ENCODE measurements at regions not wholly inside any gene's neighbourhood (a gene's known extent, or its start where the extent isn't known, plus 50 kb on each side); places are given as distances from the start of the nearest gene placed in this dataset.
A peak's percentile ranks its signal among the peaks of the same experiment; 100 is the strongest.
"Not testable (repeated sequence)": the region's sequence is repeated elsewhere in the genome, so short reads cannot be mapped to it uniquely, and the experiment has no call there.

- Histone ChIP-seq H3K27ac (no peak overlapping the region), H3K36me3 (ENCODE audit: low read depth, missing control alignments) (no peaks in the 10 kb centered on the region), H3K27me3 (no peaks in the 10 kb centered on the region), H3K4me3 (no peak overlapping the region), H3K4me1 (peaks cover 14% of the 10 kb centered on the region), H3K9me3 (no peaks in the 10 kb centered on the region)
- no peak for DNase-seq
- intact Hi-C loops (cut with DNase I; ENCODE audit: low total_unique reads), result no loop called here
- WGBS, 2 donors, result 89 to 96% methylated on average over 6 of the region's 6 CpGs
- TF ChIP-seq POLR2A (IDR thresholded peaks at IDR 0.05) (no peak), CTCF (IDR thresholded peaks at IDR 0.05) (no peak)
Measured at GRCh38 chr11:115608976-115609375, 104.8 kb upstream of the CADM1 start.

GRCh38 chr11:115607621-115608221, 103.5 kb upstream of the CADM1 start:
- 49 to 51% methylated on average over 8 to 13 of the region's 13 CpGs for WGBS, 2 donors
- intact Hi-C loops (cut with DNase I; ENCODE audit: low total_unique reads), result no loop called here
- no peak overlapping the region for H3K4me3 ChIP-seq

GRCh38 chr11:115606498-115607220, 102.4 kb upstream of the CADM1 start:
- H3K4me1 ChIP-seq, result peaks cover 14% of the 10 kb centered on the region
- TF ChIP-seq POLR2A (IDR thresholded peaks at IDR 0.05), result no peak
- intact Hi-C loops (cut with DNase I; ENCODE audit: low total_unique reads), result no loop called here
- no peaks in the 10 kb centered on the region for H3K36me3 ChIP-seq (ENCODE audit: low read depth, missing control alignments)
- no peak overlapping the region for H3K4me3 ChIP-seq
- H3K27ac ChIP-seq, result no peak overlapping the region
- H3K27me3 ChIP-seq, result no peaks in the 10 kb centered on the region
- 51% methylated on average over 11 of the region's 11 CpGs for WGBS, 2 donors
- DNase-seq, result peak; percentile 76
- no peaks in the 10 kb centered on the region for H3K9me3 ChIP-seq

More at GRCh38 chr11:115607621-115608221, 103.5 kb upstream of the CADM1 start:
- H3K36me3 ChIP-seq (ENCODE audit: low read depth, missing control alignments), result no peaks in the 10 kb centered on the region
- no peaks in the 10 kb centered on the region for H3K9me3 ChIP-seq
- H3K4me1 ChIP-seq, result peaks cover 14% of the 10 kb centered on the region
- no peak overlapping the region for H3K27ac ChIP-seq
- H3K27me3 ChIP-seq, result no peaks in the 10 kb centered on the region
- no peak for DNase-seq
- TF ChIP-seq CTCF (IDR thresholded peaks at IDR 0.05), result no peak

GRCh38 chr11:115605871-115606497, 101.8 kb upstream of the CADM1 start:
- no peaks in the 10 kb centered on the region for H3K27me3 ChIP-seq
- no peak for DNase-seq
- WGBS, 2 donors, result 76 to 81% methylated on average over 16 of the region's 16 CpGs
- H3K9me3 ChIP-seq, result no peaks in the 10 kb centered on the region
- intact Hi-C loops (cut with DNase I; ENCODE audit: low total_unique reads), result no loop called here
- TF ChIP-seq CTCF (IDR thresholded peaks at IDR 0.05) (no peak), POLR2A (IDR thresholded peaks at IDR 0.05) (no peak)
- H3K27ac ChIP-seq, result no peak overlapping the region
- H3K4me3 ChIP-seq, result no peak overlapping the region
- peaks cover 14% of the 10 kb centered on the region for H3K4me1 ChIP-seq
- H3K36me3 ChIP-seq (ENCODE audit: low read depth, missing control alignments), result no peaks in the 10 kb centered on the region

GRCh38 chr11:115605397-115605796, 101.2 kb upstream of the CADM1 start:
- H3K36me3 ChIP-seq (ENCODE audit: low read depth, missing control alignments); intact Hi-C loops (cut with DNase I; ENCODE audit: low total_unique reads); H3K4me3 ChIP-seq; H3K27ac ChIP-seq; H3K9me3 ChIP-seq; H3K27me3 ChIP-seq; DNase-seq: not testable (repeated sequence)
- WGBS, 2 donors, result 94 to 96% methylated on average over 5 of the region's 5 CpGs
- H3K4me1 ChIP-seq, result peaks cover 14% of the 10 kb centered on the region
